ENCODE measurements at regions not wholly inside any gene's neighbourhood (a gene's known extent, or its start where the extent isn't known, plus 50 kb on each side); places are given as distances from the start of the nearest gene placed in this dataset.
"Not testable (repeated sequence)": the region's sequence is repeated elsewhere in the genome, so short reads cannot be mapped to it uniquely, and the experiment has no call there.

- not testable (repeated sequence) for DNase-seq (ENCODE audit: low read depth)
Measured at GRCh38 chr18:65998971-65999700, 248.3 kb downstream of the CDH7 start.

DNA sequence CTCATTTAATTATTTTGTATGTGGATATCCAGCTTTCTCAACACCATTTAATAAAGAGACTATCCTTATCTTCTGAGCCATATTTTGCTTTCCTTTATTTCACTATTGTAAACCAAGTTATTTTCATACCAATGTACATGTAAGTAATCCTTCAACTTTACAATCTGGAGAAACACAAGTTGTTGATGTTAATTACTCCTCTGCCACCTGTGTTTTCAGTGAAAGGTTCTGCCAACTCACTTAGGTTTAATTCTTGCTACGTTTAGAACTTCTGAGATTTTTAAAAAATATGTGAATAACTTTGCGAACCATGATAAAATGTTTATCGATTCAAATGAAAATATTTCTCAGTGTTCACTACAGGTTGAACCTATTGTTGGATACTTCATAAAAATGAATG lies 244.4 kb downstream of the CDH7 start:
- DNase-seq (ENCODE audit: low read depth) = no peak

GRCh38 chr18:65994302-65994701 lies 243.5 kb downstream of the CDH7 start:
- no peak for DNase-seq (ENCODE audit: low read depth)

DNA sequence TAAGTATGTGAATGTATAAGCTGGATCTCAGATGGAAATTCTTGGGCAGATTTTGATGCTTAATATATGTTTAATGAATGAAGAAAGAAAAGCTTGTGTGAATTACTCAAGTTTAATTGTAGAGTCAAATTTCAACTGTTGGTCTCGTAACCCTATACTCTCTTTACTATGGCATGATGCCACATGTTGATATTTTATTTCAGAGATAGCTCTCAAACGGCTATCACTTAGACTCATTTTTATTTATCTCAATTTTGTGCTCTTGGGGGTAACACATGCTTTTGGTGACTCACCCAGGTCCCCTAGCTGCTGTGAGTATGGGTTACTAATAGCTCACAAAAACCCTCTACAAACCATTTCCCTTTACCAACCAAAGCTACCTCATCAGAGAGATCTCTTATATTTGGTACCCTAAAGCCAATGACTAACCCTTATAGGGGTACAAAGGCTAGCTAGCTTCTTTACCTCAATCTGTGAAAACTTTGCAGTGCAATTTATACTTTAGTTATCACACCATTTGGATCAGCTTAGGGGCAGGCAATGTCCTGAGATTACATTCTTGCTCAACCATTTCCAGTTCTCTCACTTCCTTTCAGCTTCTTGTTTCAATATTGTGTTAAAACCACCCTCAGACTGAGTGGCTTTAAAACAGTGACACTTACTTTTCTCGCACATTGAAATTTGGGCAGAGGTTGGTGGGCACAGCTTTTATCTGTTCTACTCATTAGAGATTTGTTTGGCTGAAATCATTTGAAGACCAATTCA lies 240.3 kb downstream of the CDH7 start:
- DNase-seq (ENCODE audit: low read depth) = peak; percentile 50

DNA sequence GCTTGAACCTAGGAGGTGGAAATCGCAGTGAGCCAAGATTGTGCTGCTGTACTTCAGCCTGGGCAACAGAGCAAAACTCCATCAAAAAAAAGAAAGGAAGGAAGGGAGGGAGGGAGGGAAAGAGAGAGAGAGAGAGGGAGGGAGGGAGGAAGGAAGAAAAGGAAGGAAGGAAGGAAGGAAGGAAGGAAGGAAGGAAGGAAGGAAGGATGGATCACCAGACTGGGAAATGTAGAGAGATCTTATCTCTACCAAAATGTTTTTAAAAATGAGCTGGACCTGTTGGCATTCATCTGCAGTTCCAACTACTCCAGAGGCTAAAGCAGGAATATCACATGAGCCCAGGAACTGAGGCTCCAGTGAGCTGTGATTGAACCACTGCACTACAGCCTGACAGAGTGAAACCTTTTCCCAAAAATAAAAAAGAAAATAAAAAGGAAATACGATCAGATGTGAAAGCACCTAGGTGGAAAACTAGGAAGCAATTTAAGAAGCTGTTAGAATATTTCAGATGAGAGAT lies 239.4 kb downstream of the CDH7 start:
- no peak for DNase-seq (ENCODE audit: low read depth)

DNA sequence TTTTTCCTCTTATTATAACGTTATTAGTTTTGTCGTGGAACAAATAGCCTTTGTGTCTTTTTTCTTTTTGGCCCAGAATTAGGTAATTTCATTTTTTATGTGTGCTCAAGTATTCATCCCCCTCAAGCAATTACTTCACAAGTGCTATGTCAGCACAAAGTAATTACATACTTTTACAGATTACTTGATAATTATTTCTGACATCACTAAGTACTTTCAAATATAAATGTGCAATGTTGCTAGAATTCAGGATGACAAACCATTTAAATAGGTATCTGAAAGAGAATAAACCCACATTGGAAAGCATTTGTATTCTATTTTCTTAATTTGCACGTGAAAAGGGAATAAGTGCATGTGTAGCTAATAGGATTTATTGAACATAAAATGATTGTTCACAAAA lies 238.2 kb downstream of the CDH7 start:
- no peak for DNase-seq (ENCODE audit: low read depth)

DNA sequence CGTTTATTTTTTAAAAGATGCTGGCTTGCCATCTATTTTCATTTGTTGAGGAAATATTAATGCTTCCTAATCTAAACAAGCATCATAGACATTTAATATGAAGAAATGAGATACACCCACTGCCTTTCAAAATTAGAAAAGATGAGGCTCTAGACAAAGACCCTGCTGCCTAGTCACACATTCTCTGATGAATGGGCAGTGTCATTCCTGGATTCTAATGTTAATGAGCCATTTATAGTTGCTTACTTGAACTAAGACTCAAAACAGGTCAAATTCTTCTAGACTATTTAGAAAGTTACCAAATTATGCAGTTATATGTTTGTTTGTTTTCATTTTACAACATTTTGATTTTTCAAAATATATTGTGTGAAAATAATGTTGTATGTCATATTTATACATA lies 237.6 kb downstream of the CDH7 start:
- DNase-seq (ENCODE audit: low read depth) = no peak

DNA sequence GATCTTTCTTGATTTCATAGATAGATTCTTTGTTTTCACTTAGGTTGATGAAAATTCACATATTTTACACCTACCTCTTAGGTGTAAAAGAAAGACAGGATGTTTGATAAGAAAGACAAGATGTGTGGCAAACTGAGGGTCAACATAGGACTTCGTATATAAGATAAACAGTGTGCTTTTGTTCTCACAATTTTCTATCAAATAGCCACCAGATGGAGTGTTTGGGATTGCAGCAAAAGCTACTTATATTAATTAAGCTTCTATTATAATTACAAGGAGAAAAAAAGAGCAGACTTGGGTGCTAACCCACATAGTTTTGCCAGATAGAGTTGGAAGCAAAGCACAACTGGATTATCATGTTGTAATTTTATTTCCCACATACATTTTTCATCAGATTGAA lies 232.9 kb downstream of the CDH7 start:
- no peak for DNase-seq (ENCODE audit: low read depth)

GRCh38 chr18:65975536-65975935 lies 224.7 kb downstream of the CDH7 start:
- DNase-seq (ENCODE audit: low read depth) = peak; percentile 77

DNA sequence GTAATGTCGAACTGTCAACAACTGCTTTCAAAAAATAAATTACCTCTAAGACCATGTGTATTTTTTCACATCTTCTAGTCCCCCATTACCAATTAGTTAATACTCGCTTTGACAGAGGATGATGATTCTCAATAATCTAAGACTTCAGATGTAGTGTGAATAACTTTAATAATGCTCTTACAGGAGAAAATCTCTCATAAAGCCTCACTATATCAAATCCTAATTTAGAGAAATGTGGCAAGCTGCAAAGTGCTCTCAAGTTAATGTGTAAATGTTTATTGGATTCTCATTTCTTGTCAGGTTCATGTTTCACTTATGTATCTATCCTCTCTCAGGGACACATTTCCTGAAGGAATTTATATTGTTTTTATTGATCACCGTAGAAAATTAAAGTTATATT lies 223.9 kb downstream of the CDH7 start:
- DNase-seq (ENCODE audit: low read depth) = no peak

DNA sequence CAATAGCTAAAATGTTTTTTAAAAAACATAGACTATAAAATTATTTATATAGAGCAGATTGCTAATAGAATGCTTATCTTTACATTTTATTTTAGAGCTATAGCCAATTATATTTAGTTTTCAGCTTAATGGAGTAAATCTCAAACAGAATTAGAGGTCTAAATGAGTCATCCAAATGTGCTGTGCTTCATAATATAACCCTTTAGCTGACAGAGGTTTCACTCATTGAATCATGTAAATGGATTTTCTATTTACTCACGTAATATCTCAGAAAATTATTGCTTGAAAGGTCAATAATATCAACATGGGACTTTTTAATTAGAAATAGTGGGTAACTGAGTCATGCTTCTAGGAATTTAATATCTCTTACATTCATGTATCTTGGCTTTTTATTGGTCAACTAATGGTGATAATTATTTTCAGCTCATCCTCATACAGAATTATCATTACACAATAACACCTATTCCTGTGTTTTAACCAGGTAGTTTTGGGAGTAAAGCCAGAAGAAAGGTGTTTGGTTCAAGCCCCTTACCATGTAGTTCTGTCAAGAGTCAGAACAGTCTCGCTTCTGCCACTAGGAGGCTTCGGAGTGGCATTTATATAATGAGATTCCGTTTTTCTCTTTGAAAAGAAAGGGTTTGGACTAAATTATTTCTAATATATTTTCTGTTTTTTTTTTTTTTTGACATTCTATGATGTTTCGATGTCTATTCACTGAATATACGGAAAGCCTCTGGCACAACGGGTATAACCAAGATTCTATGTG lies 217.6 kb downstream of the CDH7 start:
- peak; percentile 11 for DNase-seq (ENCODE audit: low read depth)

DNA sequence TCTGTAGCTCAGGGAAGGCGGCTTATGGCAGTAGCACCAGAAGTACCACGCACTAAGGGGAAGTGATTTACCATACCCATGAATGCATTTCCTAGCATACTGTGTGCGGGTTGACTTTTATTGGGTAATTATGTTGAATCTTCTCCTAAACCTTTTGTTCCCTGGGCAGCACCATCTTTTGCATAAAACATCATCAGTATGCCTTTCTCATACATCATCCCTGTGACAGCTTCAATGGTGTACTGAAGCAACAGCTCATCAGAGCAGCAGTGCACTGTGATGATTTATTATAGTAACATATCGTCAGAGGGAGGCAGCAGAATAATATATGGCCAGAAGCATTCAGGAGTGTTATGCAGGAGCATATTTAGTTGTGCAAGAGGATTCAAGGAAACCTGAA lies 204.9 kb downstream of the CDH7 start:
- no peak for DNase-seq (ENCODE audit: low read depth)

- no peak for DNase-seq (ENCODE audit: low read depth)
Measured at GRCh38 chr18:65954372-65954771, 203.6 kb downstream of the CDH7 start.

GRCh38 chr18:65946777-65947176 lies 196.0 kb downstream of the CDH7 start:
- DNase-seq (ENCODE audit: low read depth) = no peak

GRCh38 chr18:65943268-65943667 lies 192.5 kb downstream of the CDH7 start:
- no peak for DNase-seq (ENCODE audit: low read depth)

- no peak for DNase-seq (ENCODE audit: low read depth)
Measured at GRCh38 chr18:65942854-65943253, 192.0 kb downstream of the CDH7 start.

DNA sequence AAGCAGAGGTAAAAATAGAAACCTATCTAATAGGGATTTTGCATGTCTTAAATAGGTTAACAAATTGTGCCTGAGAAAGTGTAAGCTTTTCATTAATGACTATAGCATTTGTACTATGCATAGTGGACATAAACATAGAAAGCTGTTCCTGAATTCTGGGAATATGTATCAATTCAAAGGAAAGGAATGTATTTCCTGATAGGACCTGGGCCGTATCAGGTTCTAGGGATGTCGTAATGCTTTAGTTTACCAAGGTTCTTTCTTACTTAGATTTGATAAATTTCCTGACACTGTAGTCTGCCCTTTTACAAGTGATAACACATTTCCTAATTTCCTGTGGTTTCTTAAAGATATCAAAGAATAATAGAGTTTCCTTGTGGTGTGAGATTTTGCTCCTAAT lies 191.3 kb downstream of the CDH7 start:
- DNase-seq (ENCODE audit: low read depth) = no peak

DNA sequence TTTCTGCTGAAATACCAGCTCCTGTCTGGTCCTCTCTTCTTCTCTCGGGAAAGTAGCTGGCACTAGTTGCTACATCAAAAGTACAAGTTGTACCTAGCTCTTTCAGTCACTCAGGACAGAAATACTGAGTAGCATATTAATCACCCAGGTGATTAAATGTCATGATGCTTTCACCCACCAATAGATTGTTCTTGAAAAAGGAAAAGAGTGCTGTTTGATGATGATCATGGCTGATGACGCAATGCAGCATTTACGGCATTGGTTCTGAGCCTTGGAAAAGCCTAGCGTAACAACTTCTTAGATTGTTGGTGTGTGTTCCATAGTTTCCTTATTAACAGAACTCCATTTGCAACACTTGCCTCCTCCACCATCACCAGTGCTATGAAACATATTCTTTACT lies 190.7 kb downstream of the CDH7 start:
- no peak for DNase-seq (ENCODE audit: low read depth)

All from LHCN-M2 (cell line).